ENCODE measurements at regions not wholly inside any gene's neighbourhood (a gene's known extent, or its start where the extent isn't known, plus 50 kb on each side); places are given as distances from the start of the nearest gene placed in this dataset.

- no peak for TF ChIP-seq POLR2AphosphoS5 (IDR thresholded peaks at IDR 0.05; ENCODE audit: low read depth, low read length)
- TF ChIP-seq REST (IDR thresholded peaks at IDR 0.05; ENCODE audit: insufficient read depth in 1 of 2, low read depth in 2 of 2, low read length in 2 of 2), result no peak
- no peak for TF ChIP-seq FOXP2 (optimal IDR thresholded peaks at IDR 0.05; ENCODE audit: borderline replicate concordance, extremely low read depth, extremely low read length, insufficient read depth)
- TF ChIP-seq TAF1 (IDR thresholded peaks at IDR 0.05; ENCODE audit: borderline replicate concordance, insufficient read depth, low read length), result no peak
- TF ChIP-seq SIN3A (IDR thresholded peaks at IDR 0.05; ENCODE audit: borderline replicate concordance, insufficient read depth, low read length), result no peak
Measured at GRCh38 chr17:13329421-13329820, 272.3 kb downstream of the HS3ST3A1 start.

- no peak for TF ChIP-seq REST (IDR thresholded peaks at IDR 0.05; ENCODE audit: insufficient read depth in 1 of 2, low read depth in 2 of 2, low read length in 2 of 2)
- no peak for TF ChIP-seq POLR2AphosphoS5 (IDR thresholded peaks at IDR 0.05; ENCODE audit: low read depth, low read length)
- no peak for TF ChIP-seq SIN3A (IDR thresholded peaks at IDR 0.05; ENCODE audit: borderline replicate concordance, insufficient read depth, low read length)
- TF ChIP-seq TAF1 (IDR thresholded peaks at IDR 0.05; ENCODE audit: borderline replicate concordance, insufficient read depth, low read length), result no peak
- no peak for TF ChIP-seq FOXP2 (optimal IDR thresholded peaks at IDR 0.05; ENCODE audit: borderline replicate concordance, extremely low read depth, extremely low read length, insufficient read depth)
Measured at GRCh38 chr17:13323990-13324389, 277.7 kb downstream of the HS3ST3A1 start.

- TF ChIP-seq FOXP2 (optimal IDR thresholded peaks at IDR 0.05; ENCODE audit: borderline replicate concordance, extremely low read depth, extremely low read length, insufficient read depth) (no peak), REST (IDR thresholded peaks at IDR 0.05; ENCODE audit: insufficient read depth in 1 of 2, low read depth in 2 of 2, low read length in 2 of 2) (no peak), TAF1 (IDR thresholded peaks at IDR 0.05; ENCODE audit: borderline replicate concordance, insufficient read depth, low read length) (no peak), POLR2AphosphoS5 (IDR thresholded peaks at IDR 0.05; ENCODE audit: low read depth, low read length) (no peak), SIN3A (IDR thresholded peaks at IDR 0.05; ENCODE audit: borderline replicate concordance, insufficient read depth, low read length) (no peak)
Measured at GRCh38 chr17:13321951-13322701, 279.6 kb downstream of the HS3ST3A1 start.

GRCh38 chr17:13320046-13320785 lies 281.5 kb downstream of the HS3ST3A1 start:
- TF ChIP-seq REST (IDR thresholded peaks at IDR 0.05; ENCODE audit: insufficient read depth in 1 of 2, low read depth in 2 of 2, low read length in 2 of 2) (peak; percentile 71 to 91), FOXP2 (optimal IDR thresholded peaks at IDR 0.05; ENCODE audit: borderline replicate concordance, extremely low read depth, extremely low read length, insufficient read depth) (no peak)
